HG03565 (cell line): ENCODE measurements at regions not wholly inside any gene's neighbourhood (a gene's known extent, or its start where the extent isn't known, plus 50 kb on each side); places are given as distances from the start of the nearest gene placed in this dataset.

Experiments
- ATAC-seq: cut with Tn5 transposase; IDR thresholded peaks from one replicate; pipeline ENCODE4 v1.9.1; 2021; ENCODE audit warnings: mild to moderate bottlenecking, moderate library complexity; ENCODE audit not compliant: unreplicated experiment

GRCh38 chr2:18503376-18504228 lies 56.9 kb downstream of the RDH14 start:
- ATAC-seq: no peak

GRCh38 chr2:18502142-18502541 lies 58.3 kb downstream of the RDH14 start:
- no peak for ATAC-seq

- no peak for ATAC-seq
Observed at GRCh38 chr2:18501729-18502128, 58.7 kb downstream of the RDH14 start.

- ATAC-seq: no peak
Observed at GRCh38 chr2:18501156-18501555, 59.3 kb downstream of the RDH14 start.

GRCh38 chr2:18500333-18500732 lies 60.1 kb downstream of the RDH14 start:
- ATAC-seq: no peak

- no peak for ATAC-seq
Observed at GRCh38 chr2:18498531-18498930, 61.9 kb downstream of the RDH14 start.

- ATAC-seq: no peak
Observed at GRCh38 chr2:18496516-18496915, 63.9 kb downstream of the RDH14 start.

GRCh38 chr2:18495058-18495457 lies 65.4 kb downstream of the RDH14 start:
- no peak for ATAC-seq

- ATAC-seq: no peak
Observed at GRCh38 chr2:18492721-18493120, 67.7 kb downstream of the RDH14 start.

GRCh38 chr2:18491577-18491976 lies 68.9 kb downstream of the RDH14 start:
- no peak for ATAC-seq

GRCh38 chr2:18490901-18491300 lies 69.6 kb downstream of the RDH14 start:
- ATAC-seq: no peak

GRCh38 chr2:18487106-18487913 lies 73.1 kb downstream of the RDH14 start:
- ATAC-seq: no peak

- ATAC-seq: no peak
Observed at GRCh38 chr2:18484625-18485024, 75.8 kb downstream of the RDH14 start.

GRCh38 chr2:18483896-18484295 lies 76.6 kb downstream of the RDH14 start:
- no peak for ATAC-seq

- no peak for ATAC-seq
Observed at GRCh38 chr2:18482666-18483065, 77.8 kb downstream of the RDH14 start.

GRCh38 chr2:18479947-18480369 lies 80.5 kb downstream of the RDH14 start:
- no peak for ATAC-seq

- ATAC-seq: no peak
Observed at GRCh38 chr2:18477293-18477692, 83.2 kb downstream of the RDH14 start.

GRCh38 chr2:18476484-18476883 lies 84.0 kb downstream of the RDH14 start:
- ATAC-seq: no peak

GRCh38 chr2:18475884-18476283 lies 84.6 kb downstream of the RDH14 start:
- ATAC-seq: no peak

- no peak for ATAC-seq
Observed at GRCh38 chr2:18474700-18475099, 85.8 kb downstream of the RDH14 start.

- no peak for ATAC-seq
Observed at GRCh38 chr2:18473241-18474181, 86.9 kb downstream of the RDH14 start.
